Omental fat pad (tissue), 3 donors: ENCODE measurements at regions not wholly inside any gene's neighbourhood (a gene's known extent, or its start where the extent isn't known, plus 50 kb on each side); places are given as distances from the start of the nearest gene placed in this dataset.
A peak's percentile ranks its signal among the peaks of the same experiment; 100 is the strongest.

Experiments used
- ATAC-seq: fragments of 150-250 bp; one replicate; pipeline ENCODE4 v1.9.1; 2016; ENCODE audit warnings: mild to moderate bottlenecking, moderate library complexity; ENCODE audit not compliant: low FRiP score
- DNase-seq: peaks from one replicate; pipeline ENCODE4 v3.0.0-alpha.2; 2019; ENCODE audit warnings: low spot score
- CTCF ChIP-seq, 3 donors: fragments of 450-650 bp; IDR thresholded peaks; one replicate each; pipeline ENCODE4 v1.5.1; 2016 to 2017; ENCODE audit warnings: antibody characterized with exemption in 3 of 3, mild to moderate bottlenecking in 3 of 3, moderate library complexity in 2 of 3

DNA sequence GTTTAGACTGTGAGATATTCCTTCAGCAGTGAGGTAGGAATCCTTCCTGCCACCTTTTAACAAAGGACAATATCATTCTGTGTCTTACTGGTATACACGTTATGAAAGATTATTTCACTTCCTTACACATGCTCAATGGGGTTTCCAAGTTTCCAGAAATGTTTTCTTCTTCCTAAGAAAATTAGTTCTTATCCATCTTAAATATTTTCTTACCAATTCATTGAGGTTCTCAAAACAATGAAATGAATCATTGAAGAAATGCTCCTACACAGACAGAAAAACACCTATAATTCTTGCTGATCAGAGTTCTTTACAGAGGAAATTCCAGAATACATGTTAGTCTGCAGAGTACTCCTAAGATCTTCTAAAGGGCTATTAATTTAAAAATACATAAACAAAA, 51.4 kb upstream of the SEC61G start:
- DNase-seq (no peak), ATAC-seq (no peak)
- no peak for TF ChIP-seq CTCF (IDR thresholded peaks at IDR 0.05)

DNA sequence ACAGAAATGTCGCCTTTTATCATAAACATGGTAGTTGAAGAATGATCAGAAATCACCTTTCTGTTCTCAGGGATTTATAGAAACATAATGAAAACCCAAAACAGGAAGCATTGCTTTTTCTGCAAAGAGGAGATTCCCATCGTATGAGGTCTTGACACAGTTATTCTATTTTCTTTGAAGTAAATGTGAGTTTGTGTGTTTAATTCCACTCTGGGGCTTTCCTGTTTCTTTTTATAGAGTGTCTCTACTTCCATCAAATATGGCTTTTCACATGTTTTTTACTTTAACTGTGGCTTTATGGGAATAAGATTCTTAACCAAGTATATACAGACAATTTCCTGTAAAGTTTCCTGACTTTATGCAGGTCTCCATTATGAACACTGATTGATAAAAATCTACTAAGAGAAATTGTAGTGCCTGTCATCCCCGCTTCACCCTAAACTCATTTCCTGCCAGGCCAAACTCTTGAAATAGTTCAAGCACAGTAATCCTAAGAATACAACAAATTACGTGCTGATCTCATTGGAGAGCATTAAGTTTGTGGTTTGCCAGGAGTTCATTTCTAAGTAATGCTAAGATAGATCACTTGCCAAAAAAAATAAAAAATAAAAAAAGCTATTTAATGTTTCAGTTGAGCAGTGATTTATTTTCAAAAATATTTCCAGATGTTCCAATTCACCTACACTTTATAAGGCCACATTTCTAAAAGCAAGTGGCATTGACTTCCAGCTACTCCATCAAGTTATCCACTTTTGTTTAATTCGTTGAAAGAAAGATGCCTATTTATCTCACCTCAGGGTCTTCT, 52.2 kb upstream of the SEC61G start:
- no peak for TF ChIP-seq CTCF (IDR thresholded peaks at IDR 0.05)
- ATAC-seq (peak; percentile 48), DNase-seq (no peak)

DNA sequence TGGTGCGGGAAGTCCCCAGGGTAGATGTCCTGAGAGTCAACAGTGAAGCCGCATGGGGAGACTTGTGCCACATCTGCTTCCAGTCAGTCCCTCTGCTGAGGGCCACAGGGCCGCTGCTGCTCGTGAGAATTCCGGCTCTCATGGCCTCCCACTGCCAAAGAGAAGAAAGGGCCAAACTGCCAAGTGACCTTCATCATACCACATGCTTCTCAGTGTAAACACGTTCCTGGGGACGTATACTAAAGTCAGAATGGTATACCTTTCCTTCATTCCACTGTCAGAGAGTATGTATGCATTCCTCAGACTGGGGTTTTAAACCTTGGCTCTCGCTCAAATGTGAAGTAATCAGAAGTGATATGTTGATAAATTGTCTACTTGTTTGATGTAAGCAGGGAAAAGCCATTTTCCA, 52.8 kb upstream of the SEC61G start:
- no peak for ATAC-seq
- no peak for DNase-seq

DNA sequence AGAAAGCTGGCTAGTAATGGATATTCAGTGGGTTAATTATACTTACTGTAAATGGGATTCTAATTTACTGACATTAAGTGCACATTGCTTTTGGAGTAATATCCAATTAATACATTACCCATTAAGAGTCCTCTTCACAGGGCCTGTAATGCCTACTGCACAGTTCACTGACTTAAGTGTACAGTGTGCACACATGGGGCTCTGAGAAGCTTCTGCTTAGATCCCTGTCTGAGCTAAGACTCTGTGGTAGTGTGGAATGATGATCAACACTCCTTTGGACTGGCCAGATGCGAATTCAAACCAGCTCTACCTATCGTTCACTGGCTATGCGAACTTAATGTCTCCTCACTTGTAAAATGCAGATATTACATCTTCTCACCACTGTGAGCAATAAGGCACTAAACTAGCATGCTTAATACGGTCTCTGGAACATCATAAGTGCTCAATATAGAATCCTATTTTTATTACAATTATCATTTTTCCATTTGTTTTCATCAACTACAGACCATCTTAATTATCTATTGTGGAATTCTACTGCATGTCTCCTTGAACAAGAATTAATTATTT, 53.8 kb upstream of the SEC61G start:
- DNase-seq, result no peak
- TF ChIP-seq CTCF (IDR thresholded peaks at IDR 0.05), result no peak
- ATAC-seq, result no peak

More for the DNA sequence above, 52.8 kb upstream of the SEC61G start:
- TF ChIP-seq CTCF (IDR thresholded peaks at IDR 0.05), result no peak

GRCh38 chr7:54813398-54813797, 54.4 kb upstream of the SEC61G start:
- TF ChIP-seq CTCF (IDR thresholded peaks at IDR 0.05), result no peak
- no peak for ATAC-seq
- no peak for DNase-seq

GRCh38 chr7:54814401-54814800, 55.4 kb upstream of the SEC61G start:
- no peak for TF ChIP-seq CTCF (IDR thresholded peaks at IDR 0.05)
- DNase-seq, result no peak
- no peak for ATAC-seq

- no peak for DNase-seq
- TF ChIP-seq CTCF (IDR thresholded peaks at IDR 0.05), result no peak
- no peak for ATAC-seq
Observed at GRCh38 chr7:54817152-54817551, 58.1 kb upstream of the SEC61G start.
